ENCODE measurements at regions not wholly inside any gene's neighbourhood (a gene's known extent, or its start where the extent isn't known, plus 50 kb on each side); places are given as distances from the start of the nearest gene placed in this dataset.

DNA sequence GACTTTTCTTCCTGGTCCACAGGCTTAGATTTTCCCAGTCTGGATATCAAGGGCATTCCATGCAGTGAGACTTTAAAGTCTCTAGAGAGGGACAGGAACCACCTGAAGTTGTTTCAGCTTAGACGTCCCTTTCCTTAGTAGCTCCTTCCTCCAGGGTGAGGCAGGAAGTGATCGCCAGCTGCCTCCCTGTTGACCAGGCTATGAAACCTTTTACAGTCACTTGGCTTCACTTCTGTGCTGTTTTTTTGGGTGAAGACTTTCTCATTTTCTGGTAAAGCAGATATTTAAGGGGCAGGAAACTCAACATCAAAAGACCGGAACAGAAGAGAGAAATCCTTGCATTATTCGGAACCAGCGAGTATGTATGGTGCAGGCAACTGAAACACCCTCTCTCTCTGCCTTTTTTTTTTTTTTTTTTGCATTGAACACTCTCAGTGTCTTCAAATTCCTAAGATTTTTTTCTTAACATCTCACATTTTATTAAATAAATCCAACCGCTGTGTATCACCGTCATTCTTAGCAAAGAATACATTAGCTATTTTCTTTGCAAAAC lies 234.6 kb upstream of the IRF2BP2 start:
- no peak for DNase-seq
- no peak overlapping the region for H3K4me3 Mint-ChIP-seq
- H3K36me3 Mint-ChIP-seq (ENCODE audit: low read depth) = peaks cover 8% of the 10 kb centered on the region
- peaks cover 7% of the 10 kb centered on the region for H3K27me3 Mint-ChIP-seq (ENCODE audit: low read depth, poor library complexity)
- H3K27ac Mint-ChIP-seq = no peak overlapping the region
- H3K9me3 Mint-ChIP-seq = peaks cover 34% of the 10 kb centered on the region
- H3K4me1 Mint-ChIP-seq = peaks cover 33% of the 10 kb centered on the region
- TF ChIP-seq, protein P1, sequence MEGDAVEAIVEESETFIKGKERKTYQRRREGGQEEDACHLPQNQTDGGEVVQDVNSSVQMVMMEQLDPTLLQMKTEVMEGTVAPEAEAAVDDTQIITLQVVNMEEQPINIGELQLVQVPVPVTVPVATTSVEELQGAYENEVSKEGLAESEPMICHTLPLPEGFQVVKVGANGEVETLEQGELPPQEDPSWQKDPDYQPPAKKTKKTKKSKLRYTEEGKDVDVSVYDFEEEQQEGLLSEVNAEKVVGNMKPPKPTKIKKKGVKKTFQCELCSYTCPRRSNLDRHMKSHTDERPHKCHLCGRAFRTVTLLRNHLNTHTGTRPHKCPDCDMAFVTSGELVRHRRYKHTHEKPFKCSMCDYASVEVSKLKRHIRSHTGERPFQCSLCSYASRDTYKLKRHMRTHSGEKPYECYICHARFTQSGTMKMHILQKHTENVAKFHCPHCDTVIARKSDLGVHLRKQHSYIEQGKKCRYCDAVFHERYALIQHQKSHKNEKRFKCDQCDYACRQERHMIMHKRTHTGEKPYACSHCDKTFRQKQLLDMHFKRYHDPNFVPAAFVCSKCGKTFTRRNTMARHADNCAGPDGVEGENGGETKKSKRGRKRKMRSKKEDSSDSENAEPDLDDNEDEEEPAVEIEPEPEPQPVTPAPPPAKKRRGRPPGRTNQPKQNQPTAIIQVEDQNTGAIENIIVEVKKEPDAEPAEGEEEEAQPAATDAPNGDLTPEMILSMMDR (IDR thresholded peaks at IDR 0.05) = no peak

DNA sequence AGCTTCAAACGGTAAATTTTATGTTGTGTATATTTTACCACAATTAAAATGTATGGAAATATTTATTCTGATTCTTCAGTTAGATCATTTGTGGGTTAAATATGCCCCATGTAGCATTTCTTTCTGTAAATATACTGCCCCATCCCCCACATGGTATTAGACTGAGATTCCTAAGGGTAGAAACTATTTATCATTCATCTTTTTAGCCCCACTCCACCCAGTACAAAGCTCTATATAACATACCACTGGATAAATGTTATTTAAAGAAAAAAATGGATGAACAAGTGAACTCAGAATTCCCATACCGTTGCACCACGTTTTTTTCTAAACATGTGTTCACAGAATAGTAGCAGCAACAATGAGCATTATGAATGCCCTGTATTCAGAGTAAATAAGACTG lies 234.0 kb upstream of the IRF2BP2 start:
- H3K9me3 Mint-ChIP-seq = peaks cover 40% of the 10 kb centered on the region
- peaks cover 28% of the 10 kb centered on the region for H3K4me1 Mint-ChIP-seq
- peaks cover 4% of the 10 kb centered on the region for H3K27me3 Mint-ChIP-seq (ENCODE audit: low read depth, poor library complexity)
- no peak for DNase-seq
- no peak overlapping the region for H3K4me3 Mint-ChIP-seq
- TF ChIP-seq, protein P1 (IDR thresholded peaks at IDR 0.05) = no peak
- H3K27ac Mint-ChIP-seq = no peak overlapping the region
- peaks cover 8% of the 10 kb centered on the region for H3K36me3 Mint-ChIP-seq (ENCODE audit: low read depth)

DNA sequence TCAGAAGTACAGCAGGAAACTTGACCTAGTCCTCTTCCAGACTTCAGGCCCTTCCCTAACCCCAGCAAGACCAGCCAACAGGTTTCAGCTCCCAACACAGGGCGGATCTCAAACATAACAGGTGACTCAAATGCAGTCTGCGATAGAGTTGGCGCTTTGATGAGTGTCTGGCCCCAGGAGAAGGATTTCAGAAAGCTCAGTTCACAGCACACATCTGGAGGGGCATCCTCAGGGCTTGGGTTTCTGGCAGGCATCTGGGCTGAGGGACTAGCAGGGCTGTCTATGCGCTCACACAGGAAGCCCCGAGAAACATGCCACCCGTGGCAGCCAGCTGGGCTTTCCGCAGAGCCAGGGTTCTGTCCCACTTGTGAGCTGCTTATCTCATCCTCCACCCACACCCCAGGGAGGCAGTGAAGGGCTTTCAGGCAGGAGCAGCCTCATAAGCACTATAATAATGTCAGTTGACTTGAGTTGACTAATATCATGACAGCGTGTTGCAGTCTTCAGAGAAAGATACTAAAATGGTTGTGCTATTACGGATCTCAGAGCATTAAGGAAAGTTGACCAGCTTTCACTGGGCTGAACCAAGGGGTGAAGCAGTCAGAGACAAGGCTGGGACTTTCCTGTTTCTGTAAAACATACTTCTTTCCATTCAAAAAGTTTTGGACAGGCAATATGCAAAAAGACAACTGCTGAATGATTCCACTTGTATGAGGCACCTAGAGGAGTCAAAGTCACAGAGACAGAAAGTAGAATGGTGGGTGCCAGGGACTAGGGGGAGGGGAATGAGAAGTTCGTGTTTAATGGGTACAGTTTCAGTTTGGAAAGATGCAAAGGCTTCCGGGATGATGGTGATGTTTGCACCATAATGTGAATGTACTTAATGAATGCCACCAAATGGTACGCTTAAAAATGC lies 233.0 kb upstream of the IRF2BP2 start:
- TF ChIP-seq, protein P1 (IDR thresholded peaks at IDR 0.05) = no peak
- Mint-ChIP-seq H3K9me3 (peaks cover 47% of the 10 kb centered on the region), H3K27ac (no peak overlapping the region), H3K4me1 (peaks cover 28% of the 10 kb centered on the region), H3K27me3 (ENCODE audit: low read depth, poor library complexity) (peaks cover 4% of the 10 kb centered on the region), H3K4me3 (no peak overlapping the region), H3K36me3 (ENCODE audit: low read depth) (peaks cover 8% of the 10 kb centered on the region)
- DNase-seq = no peak

DNA sequence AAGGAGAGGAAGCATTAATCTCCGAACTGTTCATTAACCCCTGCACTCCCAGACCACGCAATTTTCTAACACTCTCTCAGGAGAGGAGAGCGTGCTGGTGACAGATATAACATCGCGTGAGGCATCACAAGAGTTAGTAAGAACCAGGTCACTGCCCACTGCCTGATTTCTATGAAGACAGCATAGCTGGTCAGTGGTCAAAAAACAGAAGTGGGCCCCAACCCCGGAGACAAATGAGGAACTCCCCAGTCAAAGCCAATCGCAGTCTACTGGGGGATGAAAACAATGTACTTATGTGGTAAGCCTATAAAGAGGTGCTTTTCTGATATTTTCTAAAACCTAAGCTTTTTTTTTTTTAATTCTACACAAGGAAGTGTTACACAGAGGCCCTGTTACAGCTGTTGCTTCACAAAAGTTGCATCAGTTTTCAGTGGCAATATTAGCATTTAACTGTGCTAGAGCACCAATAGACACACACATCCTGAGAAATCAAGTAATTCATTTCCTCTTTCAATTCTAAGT lies 231.8 kb upstream of the IRF2BP2 start:
- Mint-ChIP-seq H3K4me1 (peaks cover 28% of the 10 kb centered on the region), H3K27ac (no peak overlapping the region), H3K27me3 (ENCODE audit: low read depth, poor library complexity) (peaks cover 4% of the 10 kb centered on the region)

DNA sequence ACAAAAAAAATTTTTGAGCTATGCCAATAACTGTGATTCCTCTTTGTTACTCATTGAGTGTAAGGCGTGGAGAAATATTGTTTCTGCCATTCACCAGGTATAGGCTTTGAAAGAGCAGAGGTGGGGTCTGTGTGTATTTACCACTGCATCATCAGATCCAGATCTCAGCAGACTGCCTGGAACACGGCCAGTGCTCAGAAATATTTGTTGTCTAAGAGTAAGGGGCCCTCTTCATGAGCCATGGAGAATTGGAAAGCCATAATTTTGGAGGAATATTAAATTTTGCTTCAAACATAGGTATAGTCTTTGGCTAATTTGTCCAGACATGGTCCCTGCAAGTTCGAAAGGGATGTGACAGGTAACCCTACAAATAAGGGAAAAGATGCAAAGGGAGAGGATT lies 231.3 kb upstream of the IRF2BP2 start:
- peaks cover 42% of the 10 kb centered on the region for H3K9me3 Mint-ChIP-seq
- TF ChIP-seq, protein P1 (IDR thresholded peaks at IDR 0.05) = no peak
- peaks cover 8% of the 10 kb centered on the region for H3K36me3 Mint-ChIP-seq (ENCODE audit: low read depth)
- DNase-seq = no peak
- H3K27me3 Mint-ChIP-seq (ENCODE audit: low read depth, poor library complexity) = peaks cover 4% of the 10 kb centered on the region
- H3K27ac Mint-ChIP-seq = no peak overlapping the region
- peaks cover 28% of the 10 kb centered on the region for H3K4me1 Mint-ChIP-seq
- no peak overlapping the region for H3K4me3 Mint-ChIP-seq

More for the DNA sequence above, 231.8 kb upstream of the IRF2BP2 start:
- H3K36me3 Mint-ChIP-seq (ENCODE audit: low read depth) = peaks cover 8% of the 10 kb centered on the region
- H3K9me3 Mint-ChIP-seq = peaks cover 47% of the 10 kb centered on the region
- TF ChIP-seq, protein P1 (IDR thresholded peaks at IDR 0.05) = no peak
- H3K4me3 Mint-ChIP-seq = no peak overlapping the region
- DNase-seq = no peak

Data from nephron progenitor cell (in vitro differentiated cells).